ENCODE measurements at regions not wholly inside any gene's neighbourhood (a gene's known extent, or its start where the extent isn't known, plus 50 kb on each side); places are given as distances from the start of the nearest gene placed in this dataset.
"Not testable (repeated sequence)": the region's sequence is repeated elsewhere in the genome, so short reads cannot be mapped to it uniquely, and the experiment has no call there.

DNA sequence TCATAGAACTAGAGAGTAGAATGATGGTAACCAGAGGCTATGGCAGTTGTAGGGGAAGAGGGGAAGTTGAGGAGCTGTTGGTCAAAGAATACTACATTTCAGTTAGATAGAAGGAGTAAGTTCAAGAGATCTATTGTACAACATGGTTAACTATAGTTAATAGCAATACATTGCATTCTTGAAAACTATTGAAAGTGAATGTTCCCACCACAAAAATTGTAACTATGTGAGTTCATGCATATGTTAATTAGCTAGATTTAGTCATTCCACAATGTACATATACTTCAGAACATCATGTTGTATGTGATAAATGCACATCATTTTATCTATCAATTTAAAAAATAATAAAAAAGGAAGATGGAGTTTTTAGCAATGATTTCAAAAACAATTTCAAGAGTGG, 125.3 kb upstream of the IL15 start:
- ChIA-PET POLR2A (no interaction called here), CTCF (no interaction called here)

GRCh38 chr4:141513866-141514265, 122.5 kb upstream of the IL15 start:
- ChIA-PET CTCF (no interaction called here), POLR2A (no interaction called here)

GRCh38 chr4:141518222-141518621, 118.2 kb upstream of the IL15 start:
- CTCF ChIA-PET: no interaction called here
- POLR2A ChIA-PET: no interaction called here

- ChIA-PET CTCF (no interaction called here), POLR2A (no interaction called here)
Observed at GRCh38 chr4:141524116-141524515, 112.3 kb upstream of the IL15 start.

DNA sequence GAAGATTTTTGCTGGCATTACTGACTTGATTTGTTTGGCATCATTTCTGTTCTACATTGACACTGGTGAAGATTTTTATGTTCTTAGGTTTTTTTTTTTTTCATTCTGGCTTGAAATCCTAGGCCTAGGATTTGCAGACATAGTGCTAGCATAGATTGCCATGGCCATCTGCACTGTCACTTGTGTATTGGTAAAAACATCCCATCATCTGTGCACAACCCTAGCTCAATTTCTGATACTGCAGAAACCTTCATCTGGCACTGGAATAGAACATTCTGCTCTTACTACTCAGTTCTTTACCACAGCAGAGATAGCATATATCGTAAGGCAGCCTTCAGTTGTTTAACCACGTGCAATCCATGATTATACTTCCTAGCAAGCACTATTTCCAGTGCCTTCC, 111.5 kb upstream of the IL15 start:
- ChIA-PET POLR2A (no interaction called here), CTCF (no interaction called here)

DNA sequence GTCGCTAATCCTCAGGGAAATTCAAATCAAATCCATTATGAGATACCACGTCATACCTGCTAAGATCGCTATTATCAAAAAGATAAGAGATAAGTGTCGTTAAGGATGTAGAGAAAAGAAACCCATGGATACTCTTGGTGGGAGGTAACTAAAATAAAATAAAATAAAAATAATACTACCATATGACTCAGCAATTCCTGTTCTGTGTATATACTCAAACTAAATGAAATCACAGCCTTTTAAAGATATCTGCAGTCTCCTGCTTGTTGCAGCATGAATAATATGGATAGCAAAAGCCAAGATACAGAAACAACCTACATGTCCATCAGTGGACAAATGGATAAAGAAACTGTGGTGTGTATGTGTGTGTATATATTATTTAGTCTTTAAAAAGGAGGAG, 105.8 kb upstream of the IL15 start:
- ChIA-PET POLR2A (no interaction called here), CTCF (no interaction called here)

DNA sequence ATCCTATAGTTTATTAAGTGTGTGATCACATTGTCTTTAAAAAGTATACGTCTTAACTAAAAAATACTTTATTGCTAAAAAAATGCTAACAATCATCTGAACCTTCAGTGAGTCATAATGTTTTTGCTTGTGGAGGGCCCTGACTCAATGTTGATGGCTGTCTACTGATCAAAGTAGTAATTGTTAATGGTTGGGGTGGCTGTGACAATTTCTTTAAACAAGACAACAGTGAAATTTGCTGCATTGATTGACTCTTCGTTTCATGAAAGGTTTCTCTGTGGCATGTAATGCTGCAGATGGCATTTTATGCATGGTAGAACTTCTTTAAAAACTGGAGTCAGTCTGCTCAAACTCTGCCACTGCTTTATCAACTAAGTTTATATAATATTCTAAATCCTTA, 101.4 kb upstream of the IL15 start:
- CTCF ChIA-PET: no interaction called here
- POLR2A ChIA-PET: no interaction called here

DNA sequence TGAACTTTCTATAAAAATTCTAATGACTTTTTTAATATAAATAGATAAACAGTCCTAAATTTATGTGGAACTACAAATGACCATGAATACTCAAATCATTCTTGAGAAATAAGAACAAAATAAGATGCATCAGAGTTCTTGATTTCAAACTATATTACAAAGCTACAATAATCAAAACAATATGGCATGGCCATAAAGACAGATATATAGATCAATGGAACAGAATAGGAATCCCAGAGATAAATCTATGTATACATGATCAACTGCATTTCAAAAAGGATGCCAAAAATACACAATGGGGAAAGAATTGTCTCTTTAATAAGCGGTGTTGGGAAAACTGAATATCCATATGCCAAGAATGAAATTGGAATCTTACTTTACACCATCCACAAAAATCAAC, 98.4 kb upstream of the IL15 start:
- ChIA-PET POLR2A (no interaction called here), CTCF (no interaction called here)

- ChIA-PET CTCF (no interaction called here), POLR2A (no interaction called here)
Observed at GRCh38 chr4:141540643-141541042, 95.7 kb upstream of the IL15 start.

DNA sequence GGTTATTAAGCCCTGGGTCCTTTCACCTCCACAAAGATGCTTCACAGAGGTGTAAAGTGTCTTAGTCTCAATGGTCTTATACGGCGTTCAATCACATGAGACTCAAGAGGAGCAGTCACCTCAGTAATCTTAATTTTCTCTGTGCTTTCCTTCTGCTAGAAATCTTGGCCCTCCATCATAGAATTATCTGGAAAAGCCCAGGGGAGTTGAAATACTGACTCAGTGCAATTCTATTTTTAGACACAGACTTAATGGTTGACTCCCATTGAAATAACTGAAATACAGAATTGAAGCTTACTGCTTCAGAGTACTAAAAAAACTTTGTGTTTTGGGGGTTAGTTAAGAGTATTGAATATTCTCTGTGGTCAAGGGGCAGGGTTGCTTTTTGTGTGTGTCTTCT, 94.5 kb upstream of the IL15 start:
- ChIA-PET POLR2A (no interaction called here), CTCF (no interaction called here)

DNA sequence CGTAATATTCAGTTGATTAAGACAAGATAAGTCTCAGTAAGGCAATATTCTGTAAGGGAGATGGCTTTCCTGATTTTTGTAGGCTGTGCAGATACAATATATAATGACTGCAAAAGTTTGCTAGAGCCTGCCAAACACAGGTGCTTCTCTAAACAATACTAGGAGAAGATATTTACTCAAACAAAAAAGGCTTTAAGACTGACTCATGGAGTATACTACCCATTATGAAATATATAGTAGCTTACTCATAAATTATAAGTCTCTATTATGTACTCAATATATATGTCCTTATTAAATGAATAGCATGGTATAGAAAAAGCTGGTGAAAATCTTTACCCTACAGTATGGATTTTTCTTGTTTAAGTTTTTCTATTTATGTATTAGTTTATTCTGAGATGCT, 93.2 kb upstream of the IL15 start:
- POLR2A ChIA-PET: no interaction called here
- CTCF ChIA-PET: no interaction called here

DNA sequence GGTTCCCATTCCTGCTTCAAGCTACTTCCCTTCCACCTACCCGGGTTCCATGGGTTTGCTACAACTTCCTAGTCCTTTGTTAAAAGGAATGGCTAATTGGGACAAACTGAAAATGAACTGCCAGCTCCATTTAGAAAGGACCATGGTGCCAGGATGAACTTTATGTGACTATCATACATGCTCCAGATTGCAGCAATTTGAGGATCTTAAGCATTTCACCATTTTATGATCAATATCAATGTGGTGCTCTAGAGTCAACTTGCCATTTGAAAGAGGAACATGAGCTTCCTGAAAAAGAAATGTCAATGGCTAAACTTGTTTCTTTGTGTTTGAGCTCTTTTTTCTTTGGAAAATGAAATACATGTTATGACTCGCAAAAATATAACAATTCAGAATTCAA, 92.7 kb upstream of the IL15 start:
- POLR2A ChIA-PET: no interaction called here
- CTCF ChIA-PET: no interaction called here

- POLR2A ChIA-PET: no interaction called here
- CTCF ChIA-PET: no interaction called here
Observed at GRCh38 chr4:141548791-141549190, 87.6 kb upstream of the IL15 start.

GRCh38 chr4:141560056-141560455, 76.3 kb upstream of the IL15 start:
- CTCF ChIA-PET: no interaction called here
- POLR2A ChIA-PET: no interaction called here

DNA sequence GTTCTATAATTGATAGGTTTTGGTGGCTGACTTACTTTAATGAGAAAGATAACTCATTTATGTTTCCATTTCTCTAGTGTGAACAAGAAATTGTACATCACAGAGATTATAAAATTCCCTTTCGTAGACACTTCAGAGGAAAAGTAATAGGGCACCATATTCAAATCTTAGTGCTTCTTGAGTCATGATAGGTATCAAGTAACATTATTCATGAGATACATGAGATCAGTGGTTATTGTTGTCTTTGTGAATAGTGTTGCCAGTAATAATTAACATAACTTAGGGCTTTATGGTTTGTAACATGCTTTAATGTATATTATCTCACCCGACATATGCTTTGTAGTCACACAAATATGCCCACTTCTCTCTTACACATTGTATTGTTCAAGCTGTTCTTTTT, 73.7 kb upstream of the IL15 start:
- ChIA-PET POLR2A (no interaction called here), CTCF (no interaction called here)

DNA sequence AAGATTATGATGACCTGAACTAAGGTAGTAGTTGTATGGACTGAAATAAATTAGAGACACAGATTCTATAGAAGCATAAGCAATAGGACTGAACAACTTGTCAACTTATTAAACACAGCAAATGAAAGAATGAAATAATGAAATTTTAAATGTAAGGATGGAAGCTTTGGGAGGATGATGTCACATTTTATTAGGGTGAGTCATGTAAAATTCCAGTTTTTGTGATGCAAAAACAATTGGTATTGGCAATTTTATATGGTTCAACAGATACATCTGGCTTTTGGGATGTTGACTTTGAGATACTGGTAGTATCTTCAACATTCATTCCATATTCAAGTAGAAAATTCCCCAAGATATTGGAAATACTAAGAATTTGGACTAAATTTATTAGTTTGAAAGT, 72.7 kb upstream of the IL15 start:
- ChIA-PET CTCF (no interaction called here), POLR2A (no interaction called here)

DNA sequence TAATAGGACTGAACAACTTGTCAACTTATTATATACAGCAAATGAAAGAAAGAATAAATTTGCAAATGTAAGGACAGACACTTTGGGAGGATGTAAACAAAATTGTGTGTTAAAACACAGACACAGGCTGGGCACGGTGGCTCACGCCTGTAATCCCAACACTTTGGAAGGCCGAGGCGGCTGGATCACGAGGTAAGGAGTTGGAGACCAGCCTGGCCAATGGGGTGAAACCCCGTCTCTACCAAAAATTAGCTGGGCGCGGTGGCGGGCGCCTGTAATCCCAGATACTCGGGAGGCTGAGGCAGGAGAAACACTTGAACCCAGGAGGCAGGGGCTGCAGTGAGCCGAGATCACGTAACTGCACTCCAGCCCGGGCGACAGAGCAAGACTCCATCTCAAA, 71.4 kb upstream of the IL15 start:
- POLR2A ChIA-PET, CTCF ChIA-PET: not testable (repeated sequence)

- ChIA-PET CTCF (no interaction called here), POLR2A (no interaction called here)
Observed at GRCh38 chr4:141565379-141566089, 70.8 kb upstream of the IL15 start.

GRCh38 chr4:141567326-141567915, 69.0 kb upstream of the IL15 start:
- ChIA-PET POLR2A (no interaction called here), CTCF (no interaction called here)

DNA sequence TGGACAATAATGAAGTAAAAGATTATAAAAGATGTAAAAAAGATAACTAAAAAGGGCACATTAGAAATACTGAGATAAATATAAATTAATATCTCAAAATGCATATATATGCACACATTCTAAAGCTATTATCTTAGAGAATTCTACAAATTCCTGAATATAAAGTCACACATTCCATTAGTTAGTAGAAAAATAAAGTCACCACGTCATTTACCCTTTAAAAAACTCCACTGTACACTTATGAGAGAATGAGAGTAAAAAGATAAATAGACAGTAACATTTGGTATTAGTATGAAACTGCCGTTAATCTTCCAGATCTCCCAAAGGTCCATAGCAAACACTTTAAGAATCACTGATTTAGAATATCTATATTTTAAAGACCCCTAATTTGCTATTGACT, 67.2 kb upstream of the IL15 start:
- ChIA-PET POLR2A (no interaction called here), CTCF (no interaction called here)

GRCh38 chr4:141570290-141570689, 66.1 kb upstream of the IL15 start:
- POLR2A ChIA-PET: no interaction called here

GRCh38 chr4:141571362-141571761, 65.0 kb upstream of the IL15 start:
- POLR2A ChIA-PET: no interaction called here
- CTCF ChIA-PET: no interaction called here

More at GRCh38 chr4:141570290-141570689, 66.1 kb upstream of the IL15 start:
- CTCF ChIA-PET: no interaction called here

- ChIA-PET CTCF (no interaction called here), POLR2A (no interaction called here)
Observed at GRCh38 chr4:141571793-141572192, 64.6 kb upstream of the IL15 start.

All from activated CD8-positive, alpha-beta memory T cell treated with anti-CD3 and anti-CD28 coated beads for 36 hours (primary cell).